ENCODE measurements at regions not wholly inside any gene's neighbourhood (a gene's known extent, or its start where the extent isn't known, plus 50 kb on each side); places are given as distances from the start of the nearest gene placed in this dataset.

DNA sequence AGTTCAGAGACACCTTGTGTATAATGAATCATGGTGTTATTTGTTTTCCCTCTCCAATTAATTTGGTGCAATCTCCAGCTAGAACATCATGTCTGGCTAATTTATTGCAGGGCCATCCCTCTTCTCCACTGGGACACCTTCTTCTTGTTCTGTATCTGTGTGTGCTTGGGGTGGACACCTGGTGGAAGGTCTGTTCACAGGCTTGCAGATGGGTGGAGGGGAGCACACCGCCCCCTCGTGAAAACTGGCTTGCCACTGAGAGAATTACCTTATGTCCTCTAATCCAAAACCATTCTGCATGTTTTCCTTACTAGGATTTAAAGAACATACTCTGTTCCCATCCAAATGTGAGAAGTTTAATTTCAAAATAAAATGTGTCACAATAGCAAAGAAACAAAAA lies 1160.4 kb upstream of the ZEB2 start:
- POLR2A ChIA-PET: no interaction called here
- TF ChIP-seq, protein P1, sequence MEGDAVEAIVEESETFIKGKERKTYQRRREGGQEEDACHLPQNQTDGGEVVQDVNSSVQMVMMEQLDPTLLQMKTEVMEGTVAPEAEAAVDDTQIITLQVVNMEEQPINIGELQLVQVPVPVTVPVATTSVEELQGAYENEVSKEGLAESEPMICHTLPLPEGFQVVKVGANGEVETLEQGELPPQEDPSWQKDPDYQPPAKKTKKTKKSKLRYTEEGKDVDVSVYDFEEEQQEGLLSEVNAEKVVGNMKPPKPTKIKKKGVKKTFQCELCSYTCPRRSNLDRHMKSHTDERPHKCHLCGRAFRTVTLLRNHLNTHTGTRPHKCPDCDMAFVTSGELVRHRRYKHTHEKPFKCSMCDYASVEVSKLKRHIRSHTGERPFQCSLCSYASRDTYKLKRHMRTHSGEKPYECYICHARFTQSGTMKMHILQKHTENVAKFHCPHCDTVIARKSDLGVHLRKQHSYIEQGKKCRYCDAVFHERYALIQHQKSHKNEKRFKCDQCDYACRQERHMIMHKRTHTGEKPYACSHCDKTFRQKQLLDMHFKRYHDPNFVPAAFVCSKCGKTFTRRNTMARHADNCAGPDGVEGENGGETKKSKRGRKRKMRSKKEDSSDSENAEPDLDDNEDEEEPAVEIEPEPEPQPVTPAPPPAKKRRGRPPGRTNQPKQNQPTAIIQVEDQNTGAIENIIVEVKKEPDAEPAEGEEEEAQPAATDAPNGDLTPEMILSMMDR (IDR thresholded peaks at IDR 0.05; ENCODE audit: control extremely low read depth, extremely low read depth, low read depth, missing control alignments): no peak
- CTCF ChIA-PET: no interaction called here
- no peak for DNase-seq (ENCODE audit: extremely low spot score)

- TF ChIP-seq, protein P1 (IDR thresholded peaks at IDR 0.05; ENCODE audit: control extremely low read depth, extremely low read depth, low read depth, missing control alignments): no peak
- ChIA-PET POLR2A (no interaction called here), CTCF (no interaction called here)
- no peak for DNase-seq (ENCODE audit: extremely low spot score)
Observed at GRCh38 chr2:145677371-145677770, 1157.5 kb upstream of the ZEB2 start.

- no peak for DNase-seq (ENCODE audit: extremely low spot score)
- POLR2A ChIA-PET: no interaction called here
- CTCF ChIA-PET: interaction anchor here (0.9 to 3.8 kb wide), 5 partner anchors 8 to 50 kb away, joined by 3 to 13 read pairs (median 3); no protein-coding TSS in a partner anchor
- TF ChIP-seq, protein P1 (IDR thresholded peaks at IDR 0.05; ENCODE audit: control extremely low read depth, extremely low read depth, low read depth, missing control alignments): no peak
Observed at GRCh38 chr2:145674705-145675104, 1154.8 kb upstream of the ZEB2 start.

- CTCF ChIA-PET: interaction anchor here (1.5 kb wide), 1 partner anchor 37 kb away, joined by 3 read pairs; no protein-coding TSS in a partner anchor
- DNase-seq (ENCODE audit: extremely low spot score): no peak
- TF ChIP-seq, protein P1 (IDR thresholded peaks at IDR 0.05; ENCODE audit: control extremely low read depth, extremely low read depth, low read depth, missing control alignments): no peak
- POLR2A ChIA-PET: no interaction called here
Observed at GRCh38 chr2:145669301-145669700, 1149.4 kb upstream of the ZEB2 start.

DNA sequence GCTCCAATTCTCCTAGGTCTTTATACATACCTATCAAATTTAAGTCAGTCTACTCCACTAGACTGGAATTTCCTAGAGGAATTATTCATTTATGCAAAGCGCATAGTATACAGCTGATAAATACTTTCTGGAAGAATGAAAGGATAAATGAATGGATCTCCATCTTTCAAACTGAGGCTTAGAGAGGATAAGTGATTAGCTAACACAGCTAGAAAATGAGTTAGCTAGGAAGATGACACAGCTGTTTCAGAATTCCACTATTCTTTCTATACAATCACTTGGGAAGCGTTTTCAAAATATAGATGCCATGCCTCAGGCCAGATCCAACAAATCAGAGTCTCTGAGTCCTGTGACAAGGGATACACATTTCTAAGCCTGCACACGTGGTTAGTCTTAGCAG lies 1146.6 kb upstream of the ZEB2 start:
- TF ChIP-seq, protein P1 (IDR thresholded peaks at IDR 0.05; ENCODE audit: control extremely low read depth, extremely low read depth, low read depth, missing control alignments): no peak
- no peak for DNase-seq (ENCODE audit: extremely low spot score)
- CTCF ChIA-PET: no interaction called here
- POLR2A ChIA-PET: no interaction called here

- DNase-seq (ENCODE audit: extremely low spot score): no peak
- CTCF ChIA-PET: interaction anchor here (0.6 to 1.5 kb wide), 4 partner anchors 8 to 1074 kb away, joined by 3 to 4 read pairs (median 4); no protein-coding TSS in a partner anchor
- POLR2A ChIA-PET: interaction anchor here (0.8 kb wide), 1 partner anchor 85 kb away, joined by 7 read pairs; no protein-coding TSS in a partner anchor
- TF ChIP-seq, protein P1 (IDR thresholded peaks at IDR 0.05; ENCODE audit: control extremely low read depth, extremely low read depth, low read depth, missing control alignments): no peak
Observed at GRCh38 chr2:145657265-145657664, 1137.3 kb upstream of the ZEB2 start.
